ENCODE measurements at regions not wholly inside any gene's neighbourhood (a gene's known extent, or its start where the extent isn't known, plus 50 kb on each side); places are given as distances from the start of the nearest gene placed in this dataset.

DNA sequence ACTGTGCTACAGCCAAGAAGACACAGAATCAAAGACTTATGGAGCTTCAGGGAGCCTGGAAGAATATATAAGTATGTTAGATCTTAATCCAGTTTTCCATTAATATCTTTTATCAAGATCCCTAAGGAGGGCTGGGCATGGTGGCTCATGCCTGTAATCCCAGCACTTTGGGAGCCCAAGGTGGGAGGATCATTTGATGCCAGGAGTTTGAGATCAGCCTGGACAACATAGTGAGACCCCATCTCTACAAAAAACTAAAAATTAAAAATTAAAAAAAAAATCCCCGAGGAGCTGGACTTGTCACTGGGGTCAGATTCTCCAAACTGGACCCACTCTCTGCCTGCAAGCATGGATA is 113.9 kb upstream of the CDC42BPA start:
- H3K4me3 ChIP-seq (replicated peaks in 1 of 2; ENCODE audit: low read depth in 2 of 2, low read length in 2 of 2) = no peak overlapping the region
- DNase-seq (ENCODE audit: low read depth in 2 of 2) = no peak
- TF ChIP-seq, protein P1, sequence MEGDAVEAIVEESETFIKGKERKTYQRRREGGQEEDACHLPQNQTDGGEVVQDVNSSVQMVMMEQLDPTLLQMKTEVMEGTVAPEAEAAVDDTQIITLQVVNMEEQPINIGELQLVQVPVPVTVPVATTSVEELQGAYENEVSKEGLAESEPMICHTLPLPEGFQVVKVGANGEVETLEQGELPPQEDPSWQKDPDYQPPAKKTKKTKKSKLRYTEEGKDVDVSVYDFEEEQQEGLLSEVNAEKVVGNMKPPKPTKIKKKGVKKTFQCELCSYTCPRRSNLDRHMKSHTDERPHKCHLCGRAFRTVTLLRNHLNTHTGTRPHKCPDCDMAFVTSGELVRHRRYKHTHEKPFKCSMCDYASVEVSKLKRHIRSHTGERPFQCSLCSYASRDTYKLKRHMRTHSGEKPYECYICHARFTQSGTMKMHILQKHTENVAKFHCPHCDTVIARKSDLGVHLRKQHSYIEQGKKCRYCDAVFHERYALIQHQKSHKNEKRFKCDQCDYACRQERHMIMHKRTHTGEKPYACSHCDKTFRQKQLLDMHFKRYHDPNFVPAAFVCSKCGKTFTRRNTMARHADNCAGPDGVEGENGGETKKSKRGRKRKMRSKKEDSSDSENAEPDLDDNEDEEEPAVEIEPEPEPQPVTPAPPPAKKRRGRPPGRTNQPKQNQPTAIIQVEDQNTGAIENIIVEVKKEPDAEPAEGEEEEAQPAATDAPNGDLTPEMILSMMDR (IDR thresholded peaks at IDR 0.05; ENCODE audit: low read depth, low read length) = no peak

DNA sequence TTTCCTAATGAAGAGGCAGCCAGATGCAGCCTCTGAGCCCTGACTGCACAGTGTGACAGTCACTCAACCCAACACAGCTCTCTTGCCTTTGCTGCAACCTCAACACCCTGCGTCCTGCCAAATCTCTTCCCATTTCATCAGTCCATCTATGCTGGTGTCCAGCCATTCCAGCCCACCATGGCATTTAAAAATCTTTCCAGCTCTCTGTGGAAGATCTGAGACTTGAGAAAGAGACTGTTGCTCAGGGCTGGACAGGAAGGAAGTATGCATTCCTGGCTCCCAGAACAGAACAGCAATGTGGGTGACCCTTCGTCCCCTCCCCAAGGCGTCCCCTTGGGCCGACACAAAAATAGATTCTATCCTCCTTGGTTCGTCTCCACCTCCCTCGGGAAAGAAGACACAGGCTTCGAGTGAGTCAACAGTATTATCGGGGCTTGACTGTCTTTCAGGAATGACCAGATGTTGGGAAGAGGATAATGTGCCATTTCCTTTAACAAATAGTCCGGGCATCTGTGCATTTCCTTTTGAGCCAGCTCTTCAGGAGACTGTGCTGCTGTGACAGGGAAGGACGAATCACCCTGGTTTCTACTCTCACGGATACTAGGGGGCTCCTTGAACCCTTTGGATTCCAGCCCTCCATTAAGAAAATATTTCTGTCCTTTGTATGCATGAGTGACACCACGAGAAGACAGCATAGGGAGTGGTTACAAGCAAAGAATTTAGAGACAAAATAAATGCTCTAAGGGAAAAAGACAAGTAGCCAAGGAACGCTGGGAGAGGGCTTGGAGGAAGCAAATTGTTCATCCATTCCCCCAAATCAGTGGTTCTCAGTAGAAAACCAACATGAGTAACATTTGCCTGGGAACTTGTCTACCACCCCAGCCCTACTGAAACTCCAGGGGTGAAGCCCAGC is 111.4 kb upstream of the CDC42BPA start:
- TF ChIP-seq, protein P1 (IDR thresholded peaks at IDR 0.05; ENCODE audit: low read depth, low read length) = no peak
- no peak overlapping the region for H3K4me3 ChIP-seq (replicated peaks in 1 of 2; ENCODE audit: low read depth in 2 of 2, low read length in 2 of 2)
- peak; percentile 63 to 68 for DNase-seq (ENCODE audit: low read depth in 2 of 2)

DNA sequence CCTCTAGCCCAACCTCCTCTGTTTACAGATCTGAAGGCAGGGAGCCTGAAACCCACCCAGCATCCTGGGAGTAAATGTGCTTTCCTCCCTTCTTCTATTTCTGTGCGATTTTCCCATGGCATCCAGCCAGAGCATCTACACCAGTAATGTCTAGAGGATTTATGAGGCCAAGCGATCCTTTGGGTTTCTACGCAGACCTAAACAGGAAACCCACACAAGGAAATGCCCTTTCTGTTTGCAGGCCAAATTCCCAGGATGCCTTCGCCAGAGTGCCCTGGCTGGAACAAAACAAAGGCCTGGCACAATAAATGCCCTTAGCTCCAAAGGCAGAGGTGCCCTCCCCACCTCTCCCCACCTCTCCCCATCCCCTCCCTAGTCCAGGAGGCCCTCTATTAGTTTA is 110.5 kb upstream of the CDC42BPA start:
- TF ChIP-seq, protein P1 (IDR thresholded peaks at IDR 0.05; ENCODE audit: low read depth, low read length) = no peak
- DNase-seq (ENCODE audit: low read depth in 2 of 2) = peak; percentile 75 to 91

DNA sequence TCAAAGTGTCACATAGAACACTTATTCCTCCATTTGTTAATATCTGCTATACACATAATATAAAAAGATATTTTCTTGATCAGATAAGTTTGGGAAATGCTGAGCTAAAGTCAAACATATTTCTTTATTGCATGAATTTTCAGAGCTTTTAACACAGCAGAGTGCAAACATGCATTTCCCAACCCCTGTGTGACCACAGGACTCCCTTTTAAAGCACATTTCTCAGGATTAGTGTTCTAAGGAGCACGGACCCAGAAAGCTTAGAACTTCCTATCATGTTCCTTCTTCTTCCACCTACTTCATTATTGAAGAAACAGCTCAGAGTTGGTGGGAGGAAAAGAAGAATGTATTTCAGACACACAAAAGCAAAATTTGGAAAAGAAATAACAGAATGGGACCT is 109.1 kb upstream of the CDC42BPA start:
- H3K4me3 ChIP-seq (replicated peaks in 1 of 2; ENCODE audit: low read depth in 2 of 2, low read length in 2 of 2) = no peak overlapping the region
- no peak for DNase-seq (ENCODE audit: low read depth in 2 of 2)
- TF ChIP-seq, protein P1 (IDR thresholded peaks at IDR 0.05; ENCODE audit: low read depth, low read length) = no peak

More for the DNA sequence above, 110.5 kb upstream of the CDC42BPA start:
- no peak overlapping the region for H3K4me3 ChIP-seq (replicated peaks in 1 of 2; ENCODE audit: low read depth in 2 of 2, low read length in 2 of 2)

DNA sequence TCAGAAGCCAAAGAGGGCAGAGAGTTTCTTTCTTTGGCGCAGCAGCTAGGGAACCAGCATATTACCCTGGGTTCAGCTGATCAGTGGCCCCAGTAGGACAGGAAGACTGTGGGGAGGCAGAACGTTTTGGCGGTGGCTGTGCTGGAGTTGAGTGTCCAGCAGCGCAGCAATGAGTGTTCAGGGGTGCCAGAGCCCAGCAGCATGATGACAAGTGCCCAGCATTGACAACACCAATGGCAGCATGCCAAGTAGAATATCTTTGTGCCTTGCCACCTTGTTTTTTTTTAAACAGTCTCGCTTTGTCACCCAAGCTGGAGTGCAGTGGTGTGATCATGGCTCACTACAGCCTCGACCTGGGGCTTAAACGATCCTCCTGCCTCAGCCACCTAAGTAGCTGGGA is 106.7 kb upstream of the CDC42BPA start:
- TF ChIP-seq, protein P1 (IDR thresholded peaks at IDR 0.05; ENCODE audit: low read depth, low read length) = no peak
- no peak overlapping the region for H3K4me3 ChIP-seq (replicated peaks in 1 of 2; ENCODE audit: low read depth in 2 of 2, low read length in 2 of 2)
- DNase-seq (ENCODE audit: low read depth in 2 of 2) = no peak

DNA sequence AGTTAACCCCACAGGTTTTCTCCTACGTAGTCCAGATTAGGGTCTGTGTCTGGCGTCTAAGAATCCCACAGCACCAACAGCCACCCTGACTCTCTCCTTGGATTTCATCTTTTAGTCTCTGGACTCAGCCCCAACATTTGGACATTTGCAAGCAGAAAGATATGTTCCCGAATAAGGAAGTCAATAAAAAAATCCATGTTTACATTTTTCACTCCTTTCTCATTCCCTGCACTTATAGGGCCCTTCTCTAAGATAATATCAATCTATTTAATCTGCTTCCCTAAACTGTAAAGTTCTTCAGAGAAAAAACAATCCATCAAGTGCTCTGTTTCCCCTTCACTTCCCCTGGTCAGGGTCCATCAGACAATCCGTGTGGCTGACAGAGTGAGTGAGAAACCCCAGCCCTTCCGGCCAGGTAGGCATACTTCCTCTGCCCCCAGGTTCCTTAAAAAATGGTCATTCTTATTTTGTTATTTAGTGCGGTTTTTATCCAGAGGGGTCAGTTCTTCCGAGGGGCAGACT is 105.9 kb upstream of the CDC42BPA start:
- DNase-seq (ENCODE audit: low read depth in 2 of 2) = no peak
- TF ChIP-seq, protein P1 (IDR thresholded peaks at IDR 0.05; ENCODE audit: low read depth, low read length) = no peak
- no peak overlapping the region for H3K4me3 ChIP-seq (replicated peaks in 1 of 2; ENCODE audit: low read depth in 2 of 2, low read length in 2 of 2)

All from cardiac fibroblast (primary cell).